ENCODE measurements at regions not wholly inside any gene's neighbourhood (a gene's known extent, or its start where the extent isn't known, plus 50 kb on each side); places are given as distances from the start of the nearest gene placed in this dataset.

- no peak overlapping the region for H3K4me3 Mint-ChIP-seq (ENCODE audit: unreplicated experiment)
These were observed 353.3 kb downstream of the HACE1 start for GRCh38 chr6:104506429-104506828.

DNA sequence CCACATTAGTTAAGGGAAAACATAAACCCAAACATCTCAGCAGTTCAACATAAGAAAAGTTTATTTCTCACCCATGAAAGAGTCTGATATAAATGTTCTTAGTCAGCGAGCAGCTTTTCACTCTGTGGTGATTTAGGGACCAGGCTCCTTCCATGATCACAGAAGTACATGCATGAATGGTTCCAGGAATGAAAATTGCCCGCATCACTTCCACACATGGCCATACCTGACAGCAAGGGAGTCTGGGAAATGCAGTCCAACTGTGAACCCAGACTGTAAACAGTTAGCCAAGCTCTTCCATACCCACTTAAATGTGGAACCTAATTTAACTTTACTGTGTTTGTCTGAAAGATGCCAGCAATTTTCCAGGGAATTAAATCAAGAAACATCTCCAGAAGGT lies 353.9 kb downstream of the HACE1 start:
- Mint-ChIP-seq H3K9me3 (ENCODE audit: low read depth) (no peaks in the 10 kb centered on the region), H3K4me3 (ENCODE audit: unreplicated experiment) (no peak overlapping the region), H3K27ac (ENCODE audit: unreplicated experiment) (no peak overlapping the region), H3K4me1 (ENCODE audit: low read depth) (no peaks in the 10 kb centered on the region), H3K36me3 (ENCODE audit: low read depth) (no peaks in the 10 kb centered on the region), H3K27me3 (ENCODE audit: low read depth) (no peaks in the 10 kb centered on the region)
- TF ChIP-seq CTCF (IDR thresholded peaks at IDR 0.05) = no peak
- no peak for DNase-seq (ENCODE audit: low spot score)

More at GRCh38 chr6:104506429-104506828, 353.3 kb downstream of the HACE1 start:
- no peak for TF ChIP-seq CTCF (IDR thresholded peaks at IDR 0.05)
- H3K27me3 Mint-ChIP-seq (ENCODE audit: low read depth) = no peaks in the 10 kb centered on the region
- no peak for DNase-seq (ENCODE audit: low spot score)
- H3K27ac Mint-ChIP-seq (ENCODE audit: unreplicated experiment) = no peak overlapping the region
- no peaks in the 10 kb centered on the region for H3K36me3 Mint-ChIP-seq (ENCODE audit: low read depth)
- H3K4me1 Mint-ChIP-seq (ENCODE audit: low read depth) = no peaks in the 10 kb centered on the region
- H3K9me3 Mint-ChIP-seq (ENCODE audit: low read depth) = no peaks in the 10 kb centered on the region

GRCh38 chr6:104500265-104500664 lies 359.5 kb downstream of the HACE1 start:
- Mint-ChIP-seq H3K27me3 (ENCODE audit: low read depth) (no peaks in the 10 kb centered on the region), H3K36me3 (ENCODE audit: low read depth) (no peaks in the 10 kb centered on the region), H3K4me3 (ENCODE audit: unreplicated experiment) (no peak overlapping the region), H3K27ac (ENCODE audit: unreplicated experiment) (no peak overlapping the region), H3K9me3 (ENCODE audit: low read depth) (no peaks in the 10 kb centered on the region), H3K4me1 (ENCODE audit: low read depth) (no peaks in the 10 kb centered on the region)
- no peak for DNase-seq (ENCODE audit: low spot score)
- no peak for TF ChIP-seq CTCF (IDR thresholded peaks at IDR 0.05)

- Mint-ChIP-seq H3K27me3 (ENCODE audit: low read depth) (peaks cover 9% of the 10 kb centered on the region), H3K36me3 (ENCODE audit: low read depth) (no peaks in the 10 kb centered on the region), H3K27ac (ENCODE audit: unreplicated experiment) (no peak overlapping the region), H3K4me3 (ENCODE audit: unreplicated experiment) (no peak overlapping the region), H3K9me3 (ENCODE audit: low read depth) (no peaks in the 10 kb centered on the region), H3K4me1 (ENCODE audit: low read depth) (peaks cover 2% of the 10 kb centered on the region)
- no peak for DNase-seq (ENCODE audit: low spot score)
- no peak for TF ChIP-seq CTCF (IDR thresholded peaks at IDR 0.05)
These were observed 373.7 kb downstream of the HACE1 start for GRCh38 chr6:104486035-104486434.

DNA sequence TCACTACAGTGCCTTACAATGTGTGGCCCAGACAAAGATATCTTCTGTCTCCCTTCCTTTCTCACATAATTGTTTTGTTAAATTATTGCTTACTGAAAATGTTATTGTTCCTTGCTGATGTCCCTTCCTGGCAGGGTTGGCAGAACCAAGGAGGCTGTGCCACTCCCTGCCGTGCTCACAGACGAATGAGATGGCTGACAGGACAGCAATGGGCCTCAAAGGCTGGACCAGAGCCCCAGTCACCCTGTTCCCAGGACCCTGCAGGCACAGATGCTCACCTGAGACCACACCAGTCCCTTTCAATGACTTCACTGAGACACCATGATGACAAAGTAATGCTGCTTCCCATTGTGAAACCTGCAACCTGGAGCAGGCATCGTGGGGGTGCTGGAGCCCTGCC lies 375.1 kb downstream of the HACE1 start:
- Mint-ChIP-seq H3K36me3 (ENCODE audit: low read depth) (no peaks in the 10 kb centered on the region), H3K9me3 (ENCODE audit: low read depth) (no peaks in the 10 kb centered on the region), H3K4me1 (ENCODE audit: low read depth) (peaks cover 2% of the 10 kb centered on the region), H3K4me3 (ENCODE audit: unreplicated experiment) (no peak overlapping the region), H3K27ac (ENCODE audit: unreplicated experiment) (no peak overlapping the region), H3K27me3 (ENCODE audit: low read depth) (peaks cover 9% of the 10 kb centered on the region)
- no peak for TF ChIP-seq CTCF (IDR thresholded peaks at IDR 0.05)
- DNase-seq (ENCODE audit: low spot score) = no peak
